Right lobe of liver (tissue), 6 donors: ENCODE measurements at regions not wholly inside any gene's neighbourhood (a gene's known extent, or its start where the extent isn't known, plus 50 kb on each side); places are given as distances from the start of the nearest gene placed in this dataset.

ENCODE experiments used
- ATAC-seq, 4 donors: fragments of 200-7000 bp; cut with Tn5 transposase; one replicate each; pipeline ENCODE4 v1.9.1; 2020; ENCODE audit warnings: mild to moderate bottlenecking in 4 of 4, moderate library complexity in 4 of 4
- DNase-seq, 3 donors: peaks; one replicate each; pipeline ENCODE4 v3.0.0-alpha.2; 2020
- H3K27ac ChIP-seq, 3 donors: fragments of 200-600 bp; one replicate each; pipeline ENCODE4 v1.8.0; 2022
- H3K27me3 ChIP-seq, 2 donors: fragments of 200-600 bp; one replicate each; pipeline ENCODE4 v1.8.0; 2022
- H3K36me3 ChIP-seq, 4 donors: fragments of 200-600 bp; sonication (generic) in 1 of 4; one replicate each; pipeline versions ENCODE4 v1.5.1 to v1.8.0; 2017 to 2022; ENCODE audit warnings: control low read depth in 1 of 4
- H3K4me1 ChIP-seq, 4 donors: fragments of 200-600 bp; sonication (generic) in 1 of 4; one replicate each; pipeline versions ENCODE4 v1.5.1 to v1.8.0; 2017 to 2022; ENCODE audit warnings: control low read depth in 1 of 4
- H3K4me3 ChIP-seq, 3 donors: fragments of 200-600 bp; one replicate each; pipeline ENCODE4 v1.8.0; 2022
- H3K9me3 ChIP-seq, 4 donors: fragments of 200-600 bp; sonication (generic) in 1 of 4; one replicate each; pipeline versions ENCODE4 v1.5.1 to v1.8.0; 2017 to 2022; ENCODE audit warnings: control low read depth in 1 of 4
- CTCF ChIP-seq, 4 donors: fragments of 200-600 bp in 3 of 4; fragments of 450-650 bp in 1 of 4; IDR thresholded peaks; one replicate each; pipeline versions ENCODE4 v1.5.1 to v1.8.0; 2016 to 2022; ENCODE audit warnings: antibody characterized with exemption in 4 of 4, mild to moderate bottlenecking in 2 of 4
- POLR2A ChIP-seq: fragments of 450-650 bp; IDR thresholded peaks from one replicate; pipeline ENCODE4 v1.6.1; 2017; ENCODE audit warnings: antibody characterized with exemption, mild to moderate bottlenecking
- WGBS: methylation state at CpG from one replicate; pipeline ENCODE4 v1.1.6; 2018; ENCODE audit warnings: low coverage, low lambda C conversion rate; ENCODE audit not compliant: insufficient coverage; ENCODE audit errors: missing lambda C conversion rate; 5-methylcytosine and 5-hydroxymethylcytosine counted together
- intact Hi-C, 2 donors: fragments of 100-400 bp; cut with DNase I; formaldehyde crosslinking; loops; one replicate each; pipeline versions ENCODE4 v1.11.2 to v1.14.1; 2022
- donor health status: DM: no; HTN: yes; CAD: no.
- donor health status: DM: no; HTN: no; CAD: no.
- donor health status: DM: no; HTN: no; CAD: no.
- donor health status: DM: no; HTN: yes; CAD: no.
- donor health status: DM: no; HTN: yes; CAD: no.

- Histone ChIP-seq H3K4me3 (no peak overlapping the region), H3K4me1 (peaks cover 0 to 16% (median 6%) of the 10 kb centered on the region in 4 donors), H3K36me3 (no peaks in the 10 kb centered on the region), H3K9me3 (no peaks in the 10 kb centered on the region), H3K27ac (no peak overlapping the region), H3K27me3 (no peaks in the 10 kb centered on the region)
- no peak for TF ChIP-seq CTCF (IDR thresholded peaks at IDR 0.05)
- no peak for TF ChIP-seq POLR2A
- 63% methylated on average over 7 of the region's 15 CpGs for WGBS
- intact Hi-C loops = no loop called here
- ATAC-seq (no peak), DNase-seq (peak; percentile 19 to 50 (median 48))
These were observed 618.9 kb downstream of the BRD1 start for GRCh38 chr22:49208768-49209252.

DNA sequence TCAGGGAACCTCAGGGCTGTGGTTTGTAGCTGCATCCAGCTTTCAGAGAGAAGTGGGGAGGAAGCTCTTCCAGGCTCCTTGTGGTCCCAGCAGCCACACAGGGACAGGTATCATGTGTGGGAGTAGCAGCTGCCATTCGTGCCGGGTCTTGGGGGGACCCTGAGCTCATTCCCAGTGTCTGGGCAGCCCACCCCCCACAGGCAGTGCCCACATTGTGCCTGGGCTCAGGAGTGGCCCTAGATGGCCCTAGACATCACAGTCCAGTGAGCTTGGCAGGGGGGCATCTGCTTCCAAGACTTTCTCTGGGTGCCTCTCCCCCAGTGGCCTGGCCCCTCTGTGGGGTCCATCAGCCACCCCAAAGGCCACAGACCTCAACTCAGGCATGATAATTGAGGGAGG is 619.7 kb downstream of the BRD1 start:
- intact Hi-C loops = no loop called here
- Histone ChIP-seq H3K4me3 (no peak overlapping the region), H3K27ac (no peak overlapping the region), H3K4me1 (peaks cover 0 to 16% (median 6%) of the 10 kb centered on the region in 4 donors), H3K36me3 (no peaks in the 10 kb centered on the region), H3K9me3 (no peaks in the 10 kb centered on the region), H3K27me3 (no peaks in the 10 kb centered on the region)
- WGBS = no CpG with 5 or more reads among the region's 2 CpGs
- no peak for ATAC-seq
- no peak for TF ChIP-seq POLR2A
- no peak for TF ChIP-seq CTCF (IDR thresholded peaks at IDR 0.05)
- DNase-seq = peak; percentile 1 to 33 (median 19)

- H3K36me3 ChIP-seq = no peaks in the 10 kb centered on the region
- H3K4me1 ChIP-seq = peaks cover 0 to 16% (median 6%) of the 10 kb centered on the region in 4 donors
- no peak overlapping the region for H3K27ac ChIP-seq
- H3K4me3 ChIP-seq = no peak overlapping the region
- H3K27me3 ChIP-seq = no peaks in the 10 kb centered on the region
- DNase-seq (peak; percentile 3 to 39 (median 27)), ATAC-seq (no peak)
- 72% methylated on average over 6 of the region's 16 CpGs for WGBS
- TF ChIP-seq CTCF (IDR thresholded peaks at IDR 0.05) = no peak
- no peak for TF ChIP-seq POLR2A
- intact Hi-C loops = no loop called here
- no peaks in the 10 kb centered on the region for H3K9me3 ChIP-seq
These were observed 620.4 kb downstream of the BRD1 start for GRCh38 chr22:49207008-49208003.

- no peaks in the 10 kb centered on the region for H3K9me3 ChIP-seq
- TF ChIP-seq POLR2A = no peak
- TF ChIP-seq CTCF (IDR thresholded peaks at IDR 0.05) = no peak
- no peaks in the 10 kb centered on the region for H3K27me3 ChIP-seq
- DNase-seq (peak; percentile 7 to 29 (median 16)), ATAC-seq (no peak)
- intact Hi-C loops = no loop called here
- H3K4me1 ChIP-seq = peaks cover 0 to 16% (median 6%) of the 10 kb centered on the region in 4 donors
- no peak overlapping the region for H3K27ac ChIP-seq
- no peaks in the 10 kb centered on the region for H3K36me3 ChIP-seq
- no peak overlapping the region for H3K4me3 ChIP-seq
- 96% methylated on average over 4 of the region's 12 CpGs for WGBS
These were observed 621.4 kb downstream of the BRD1 start for GRCh38 chr22:49206281-49206680.
